GM23248 (cell line): ENCODE measurements at regions not wholly inside any gene's neighbourhood (a gene's known extent, or its start where the extent isn't known, plus 50 kb on each side); places are given as distances from the start of the nearest gene placed in this dataset.
"Not testable (repeated sequence)": the region's sequence is repeated elsewhere in the genome, so short reads cannot be mapped to it uniquely, and the experiment has no call there.

Source experiments
- EZH2 ChIP-seq: fragments of 200-600 bp; sonication (generic); IDR thresholded peaks from 2 replicates; pipeline ENCODE4 v1.6.1; 2018; ENCODE audit warnings: antibody characterized with exemption, mild to moderate bottlenecking; ENCODE audit not compliant: insufficient read depth, poor library complexity, severe bottlenecking
- EZH2phosphoT487 ChIP-seq: fragments of 200-600 bp; sonication (generic); IDR thresholded peaks from 2 replicates; pipeline ENCODE4 v1.6.1; 2018; ENCODE audit warnings: antibody characterized with exemption, moderate library complexity, mild to moderate bottlenecking, low read depth; ENCODE audit not compliant: insufficient read depth

- TF ChIP-seq EZH2phosphoT487, EZH2: not testable (repeated sequence)
These were observed 58.5 kb upstream of the ABI1 start for GRCh38 chr10:26919156-26919860.
